ENCODE measurements at regions not wholly inside any gene's neighbourhood (a gene's known extent, or its start where the extent isn't known, plus 50 kb on each side); places are given as distances from the start of the nearest gene placed in this dataset.

- TF ChIP-seq REST (IDR thresholded peaks at IDR 0.05; ENCODE audit: insufficient read depth in 1 of 2, low read depth in 2 of 2, low read length in 2 of 2), result no peak
- TF ChIP-seq POLR2AphosphoS5 (IDR thresholded peaks at IDR 0.05; ENCODE audit: low read depth, low read length), result no peak
- TF ChIP-seq SIN3A (IDR thresholded peaks at IDR 0.05; ENCODE audit: borderline replicate concordance, insufficient read depth, low read length), result no peak
- no peak for TF ChIP-seq TAF1 (IDR thresholded peaks at IDR 0.05; ENCODE audit: borderline replicate concordance, insufficient read depth, low read length)
These were observed 316.6 kb downstream of the TYW1 start for GRCh38 chr7:67313213-67313612.

All from PFSK-1 (cell line).